WTC11 (cell line): ENCODE measurements at regions not wholly inside any gene's neighbourhood (a gene's known extent, or its start where the extent isn't known, plus 50 kb on each side); places are given as distances from the start of the nearest gene placed in this dataset.

Experiments
- ATAC-seq: fragments of 200-7000 bp; cut with Tn5 transposase; 2 replicates; pipeline ENCODE4 v1.10.0; 2021; ENCODE audit warnings: mild to moderate bottlenecking, moderate library complexity
- CTCF ChIA-PET: fragments of 300-600 bp; sonication (Branson Sonifier 250); formaldehyde crosslinking; loops from one replicate; lab custom pipeline; 2021; ENCODE audit warnings: antibody characterized with exemption; lab: Charles Lee
- POLR2A ChIA-PET: fragments of 350-600 bp; sonication (Branson Sonifier 250); formaldehyde crosslinking; loops from one replicate; lab custom pipeline; 2021; ENCODE audit warnings: antibody characterized with exemption; lab: Charles Lee
- DNase-seq: peaks from one replicate; pipeline ENCODE4 v3.0.0; 2021; ENCODE audit warnings: low spot score
- H3K27ac Mint-ChIP-seq: 2 replicates; pipeline ENCODE4 v1.8.0; 2021; ENCODE audit warnings: mixed read lengths
- H3K27me3 Mint-ChIP-seq: 2 replicates; pipeline ENCODE4 v1.8.0; 2021; ENCODE audit warnings: low read depth, mild to moderate bottlenecking, moderate library complexity, mixed read lengths
- H3K36me3 Mint-ChIP-seq: 2 replicates; pipeline ENCODE4 v1.8.0; 2021; ENCODE audit warnings: mixed read lengths
- H3K4me1 Mint-ChIP-seq: 2 replicates; pipeline ENCODE4 v1.8.0; 2022; ENCODE audit warnings: mixed read lengths
- H3K4me3 Mint-ChIP-seq: 2 replicates; pipeline ENCODE4 v1.8.0; 2021; ENCODE audit warnings: mild to moderate bottlenecking, moderate library complexity, mixed read lengths
- H3K9me3 Mint-ChIP-seq: 2 replicates; pipeline ENCODE4 v1.8.0; 2021; ENCODE audit warnings: mixed read lengths
- ATF2 ChIP-seq: sonication (generic); formaldehyde crosslinking; IDR thresholded peaks from 2 replicates; pipeline ENCODE4 v1.8.1; 2022; ENCODE audit warnings: low read depth, missing genetic modification reagents, borderline replicate concordance
- CBFB ChIP-seq: sonication (generic); formaldehyde crosslinking; IDR thresholded peaks from 2 replicates; pipeline ENCODE4 v1.8.1; 2022; ENCODE audit warnings: mild to moderate bottlenecking, low read depth, missing genetic modification reagents
- CREM ChIP-seq: sonication (generic); formaldehyde crosslinking; IDR thresholded peaks from 2 replicates; pipeline ENCODE4 v1.8.1; 2022; ENCODE audit warnings: mild to moderate bottlenecking, missing genetic modification reagents, moderate library complexity
- E2F1 ChIP-seq: sonication (generic); formaldehyde crosslinking; IDR thresholded peaks from 2 replicates; pipeline ENCODE4 v1.8.0; 2022; ENCODE audit warnings: mild to moderate bottlenecking, missing genetic modification reagents
- E2F4 ChIP-seq: sonication (generic); formaldehyde crosslinking; IDR thresholded peaks from 2 replicates; pipeline ENCODE4 v1.8.1; 2022; ENCODE audit warnings: low read depth, mild to moderate bottlenecking, moderate library complexity, missing genetic modification reagents, borderline replicate concordance
- E2F5 ChIP-seq: sonication (generic); formaldehyde crosslinking; IDR thresholded peaks from 2 replicates; pipeline ENCODE4 v1.8.1; 2022; ENCODE audit warnings: mild to moderate bottlenecking, moderate library complexity, missing genetic modification reagents
- EMX1 ChIP-seq: fragments of 250-450 bp; sonication (Bioruptor Pico); IDR thresholded peaks from 2 replicates; pipeline ENCODE4 v1.8.0; 2021; ENCODE audit warnings: mild to moderate bottlenecking
- ESRRA ChIP-seq: sonication (generic); formaldehyde crosslinking; IDR thresholded peaks from 2 replicates; pipeline ENCODE4 v1.8.1; 2022; ENCODE audit warnings: mild to moderate bottlenecking, missing genetic modification reagents, borderline replicate concordance
- FOXK1 ChIP-seq: sonication (generic); formaldehyde crosslinking; IDR thresholded peaks from 2 replicates; pipeline ENCODE4 v1.8.0; 2022; ENCODE audit warnings: mild to moderate bottlenecking, moderate library complexity, missing genetic modification reagents
- FOXP1 ChIP-seq: sonication (generic); formaldehyde crosslinking; IDR thresholded peaks from 2 replicates; pipeline ENCODE4 v1.8.0; 2022; ENCODE audit warnings: missing genetic modification reagents, mild to moderate bottlenecking, moderate library complexity, borderline replicate concordance
- IRF1 ChIP-seq: sonication (generic); formaldehyde crosslinking; IDR thresholded peaks from 2 replicates; pipeline ENCODE4 v1.8.0; 2023; ENCODE audit warnings: missing genetic modification reagents
- KAT7 ChIP-seq: sonication (generic); formaldehyde crosslinking; IDR thresholded peaks from 2 replicates; pipeline ENCODE4 v1.8.1; 2023; ENCODE audit warnings: missing genetic modification reagents, mild to moderate bottlenecking, borderline replicate concordance
- MYBL2 ChIP-seq: sonication (generic); formaldehyde crosslinking; IDR thresholded peaks from 2 replicates; pipeline ENCODE4 v1.8.1; 2023; ENCODE audit warnings: mild to moderate bottlenecking, moderate library complexity, missing genetic modification reagents
- NFE2L1 ChIP-seq: sonication (generic); formaldehyde crosslinking; IDR thresholded peaks from 2 replicates; pipeline ENCODE4 v1.8.1; 2023; ENCODE audit warnings: missing genetic modification reagents
- NR2C2 ChIP-seq: sonication (generic); formaldehyde crosslinking; IDR thresholded peaks from 2 replicates; pipeline ENCODE4 v1.8.0; 2022; ENCODE audit warnings: mild to moderate bottlenecking, missing genetic modification reagents
- NR3C1 ChIP-seq: sonication (generic); formaldehyde crosslinking; conservative IDR thresholded peaks from 2 replicates; pipeline ENCODE4 v1.8.1; 2023; ENCODE audit warnings: low read depth, mild to moderate bottlenecking, missing genetic modification reagents
- RORB ChIP-seq: fragments of 250-450 bp; sonication (Bioruptor Pico); IDR thresholded peaks from 2 replicates; pipeline ENCODE4 v1.9.0; 2021; ENCODE audit warnings: mild to moderate bottlenecking
- SMAD3 ChIP-seq: sonication (generic); formaldehyde crosslinking; IDR thresholded peaks from 2 replicates; pipeline ENCODE4 v1.8.0; 2022; ENCODE audit warnings: missing genetic modification reagents, mild to moderate bottlenecking, borderline replicate concordance
- SOX15 ChIP-seq: fragments of 250-450 bp; sonication (Bioruptor Pico); IDR thresholded peaks from 2 replicates; pipeline ENCODE4 v1.9.0; 2021; ENCODE audit warnings: mild to moderate bottlenecking
- SP1 ChIP-seq: sonication (generic); formaldehyde crosslinking; conservative IDR thresholded peaks from 2 replicates; pipeline ENCODE4 v1.8.1; 2022; ENCODE audit warnings: missing genetic modification reagents
- TEAD1 ChIP-seq: sonication (generic); formaldehyde crosslinking; IDR thresholded peaks from 2 replicates; pipeline ENCODE4 v1.8.0; 2022; ENCODE audit warnings: mild to moderate bottlenecking, missing genetic modification reagents
- TP53 ChIP-seq: sonication (generic); formaldehyde crosslinking; IDR thresholded peaks from 2 replicates; pipeline ENCODE4 v1.8.1; 2023; ENCODE audit warnings: mild to moderate bottlenecking, missing genetic modification reagents
- USF1 ChIP-seq: sonication (generic); formaldehyde crosslinking; IDR thresholded peaks from 2 replicates; pipeline ENCODE4 v1.8.0; 2022; ENCODE audit warnings: mild to moderate bottlenecking, missing genetic modification reagents
- ZMAT4 ChIP-seq: fragments of 250-450 bp; sonication (Bioruptor Pico); IDR thresholded peaks from 2 replicates; pipeline ENCODE4 v1.9.0; 2021; ENCODE audit warnings: mild to moderate bottlenecking
- ZNF396 ChIP-seq: fragments of 250-450 bp; sonication (Bioruptor Pico); IDR thresholded peaks from 2 replicates; pipeline ENCODE4 v1.8.0; 2021; ENCODE audit warnings: mild to moderate bottlenecking, moderate library complexity, borderline replicate concordance
- ZNF532 ChIP-seq: fragments of 250-450 bp; sonication (Bioruptor Pico); IDR thresholded peaks from 2 replicates; pipeline ENCODE4 v1.9.0; 2021; ENCODE audit warnings: mild to moderate bottlenecking, borderline replicate concordance
- ZNF671 ChIP-seq: fragments of 250-450 bp; sonication (Bioruptor Pico); IDR thresholded peaks from 2 replicates; pipeline ENCODE4 v1.8.0; 2021; ENCODE audit warnings: mild to moderate bottlenecking

- peaks cover 27% of the 10 kb centered on the region for H3K9me3 Mint-ChIP-seq
- H3K27ac Mint-ChIP-seq = no peak overlapping the region
- no peak for TF ChIP-seq NFE2L1 (CRISPR knock-in tag)
- TF ChIP-seq TEAD1 = no peak
- TF ChIP-seq NR3C1 (CRISPR knock-in tag) = no peak
- no peak for TF ChIP-seq ZNF671
- no peak for TF ChIP-seq SOX15
- no peak for TF ChIP-seq FOXK1
- no peak for TF ChIP-seq IRF1 (CRISPR knock-in tag)
- TF ChIP-seq E2F4 (CRISPR knock-in tag) = no peak
- TF ChIP-seq E2F1 (CRISPR knock-in tag) = no peak
- TF ChIP-seq ZNF396 = no peak
- no peak for TF ChIP-seq SP1 (CRISPR knock-in tag)
- TF ChIP-seq RORB (CRISPR knock-in tag) = no peak
- TF ChIP-seq SMAD3 = no peak
- TF ChIP-seq ZMAT4 (CRISPR knock-in tag) = no peak
- no peak for TF ChIP-seq ATF2 (CRISPR knock-in tag)
- TF ChIP-seq CREM = no peak
- TF ChIP-seq USF1 (CRISPR knock-in tag) = no peak
- H3K4me3 Mint-ChIP-seq = no peak overlapping the region
- ATAC-seq = no peak
- peaks cover 5% of the 10 kb centered on the region for H3K27me3 Mint-ChIP-seq
- H3K36me3 Mint-ChIP-seq = peaks cover 22% of the 10 kb centered on the region
- POLR2A ChIA-PET = no interaction called here
- CTCF ChIA-PET = no interaction called here
- H3K4me1 Mint-ChIP-seq = peaks cover 2% of the 10 kb centered on the region
- DNase-seq = no peak
These were observed 55.0 kb upstream of the IL33 start for GRCh38 chr9:6160579-6160978.

GRCh38 chr9:6153425-6153824, 62.2 kb upstream of the IL33 start:
- no peak overlapping the region for H3K27ac Mint-ChIP-seq
- ATAC-seq = no peak
- H3K36me3 Mint-ChIP-seq = 0 out of 2 replicates have a peak, but pooled peaks cover 3% of the 10 kb centered on the region
- H3K9me3 Mint-ChIP-seq = peaks cover 10% of the 10 kb centered on the region
- ChIA-PET CTCF (no interaction called here), POLR2A (no interaction called here)
- no peaks in the 10 kb centered on the region for H3K27me3 Mint-ChIP-seq
- H3K4me1 Mint-ChIP-seq = peaks cover 17% of the 10 kb centered on the region
- H3K4me3 Mint-ChIP-seq = no peak overlapping the region
- DNase-seq = no peak
- TF ChIP-seq ZNF671 (no peak), MYBL2 (CRISPR knock-in tag) (no peak), ZNF532 (CRISPR knock-in tag) (no peak), CBFB (no peak), KAT7 (no peak), IRF1 (CRISPR knock-in tag) (no peak), ESRRA (CRISPR knock-in tag) (no peak), FOXP1 (no peak), TP53 (no peak), NFE2L1 (CRISPR knock-in tag) (no peak), E2F5 (CRISPR knock-in tag) (no peak), NR2C2 (no peak), EMX1 (CRISPR knock-in tag) (no peak)
